HG03432 (cell line): ENCODE measurements at regions not wholly inside any gene's neighbourhood (a gene's known extent, or its start where the extent isn't known, plus 50 kb on each side); places are given as distances from the start of the nearest gene placed in this dataset.

ENCODE experiments used
- ATAC-seq: cut with Tn5 transposase; IDR thresholded peaks from one replicate; pipeline ENCODE4 v1.9.1; 2021; ENCODE audit warnings: mild to moderate bottlenecking, moderate library complexity; ENCODE audit not compliant: unreplicated experiment

DNA sequence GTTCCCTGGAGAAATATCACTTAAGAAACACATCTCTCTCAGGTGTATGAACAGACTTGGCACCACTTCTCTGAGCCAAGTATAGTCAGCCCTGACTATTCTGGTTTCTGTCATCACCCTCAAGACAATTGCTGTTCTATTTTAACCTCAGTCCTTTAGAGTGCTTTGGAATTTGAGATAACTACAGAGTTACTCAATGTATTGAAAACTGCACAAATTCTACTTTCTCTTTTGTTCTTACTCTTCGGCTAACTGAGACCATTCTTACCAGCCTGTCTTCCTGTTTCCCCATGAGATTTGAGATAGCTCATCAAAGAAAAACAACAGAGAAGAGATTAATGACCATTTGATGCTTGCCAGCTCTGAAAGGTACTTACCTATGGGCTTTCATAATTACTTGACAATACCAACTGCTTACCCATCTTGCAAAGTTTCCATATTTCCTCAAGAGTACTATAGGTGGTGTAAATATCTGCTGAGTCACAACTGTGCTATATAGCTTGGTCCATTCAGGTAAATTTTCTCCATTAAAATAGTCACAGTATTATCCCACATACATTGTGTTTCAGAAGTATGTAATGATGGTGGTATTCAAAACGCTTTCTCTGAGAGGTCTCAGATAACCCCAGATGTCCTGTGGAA, 467.5 kb upstream of the CHST9 start:
- ATAC-seq = peak; percentile 93

DNA sequence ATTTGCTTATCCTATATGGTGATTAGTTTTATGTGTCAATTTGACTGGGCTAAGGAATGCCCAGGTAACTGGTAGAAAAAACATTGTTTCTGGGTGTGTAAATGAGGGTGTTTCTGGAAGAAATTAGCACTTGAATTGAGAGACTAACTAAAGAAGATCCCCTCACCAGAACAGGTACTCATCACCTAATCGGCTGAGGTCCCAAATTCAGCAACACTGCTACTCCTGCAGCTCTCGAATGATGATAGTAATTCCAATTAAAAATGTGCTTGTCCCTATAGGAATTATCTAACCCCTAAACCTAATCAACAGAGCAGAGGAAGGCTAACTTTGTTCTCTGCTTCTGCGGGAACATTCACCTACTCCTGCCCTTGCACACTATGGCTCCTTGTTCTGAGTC, 464.5 kb upstream of the CHST9 start:
- no peak for ATAC-seq

DNA sequence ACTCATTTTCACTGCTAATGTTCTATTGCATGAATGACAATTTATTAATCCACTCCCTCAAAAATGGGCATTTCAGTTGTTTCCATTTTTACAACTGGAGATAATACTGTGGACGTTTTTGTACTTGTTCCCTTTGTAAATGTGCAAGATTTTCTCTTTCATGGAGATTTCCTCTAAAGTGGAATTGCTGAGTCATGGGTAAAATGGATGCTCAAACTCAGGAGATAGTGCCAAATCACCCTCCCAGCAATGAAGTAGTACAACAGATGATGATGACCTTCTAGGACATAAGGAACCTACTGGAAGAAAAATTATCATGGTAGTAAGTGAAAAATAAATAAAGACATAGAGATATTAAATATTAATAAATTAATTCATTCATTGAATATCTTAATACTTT, 460.8 kb upstream of the CHST9 start:
- ATAC-seq = no peak

DNA sequence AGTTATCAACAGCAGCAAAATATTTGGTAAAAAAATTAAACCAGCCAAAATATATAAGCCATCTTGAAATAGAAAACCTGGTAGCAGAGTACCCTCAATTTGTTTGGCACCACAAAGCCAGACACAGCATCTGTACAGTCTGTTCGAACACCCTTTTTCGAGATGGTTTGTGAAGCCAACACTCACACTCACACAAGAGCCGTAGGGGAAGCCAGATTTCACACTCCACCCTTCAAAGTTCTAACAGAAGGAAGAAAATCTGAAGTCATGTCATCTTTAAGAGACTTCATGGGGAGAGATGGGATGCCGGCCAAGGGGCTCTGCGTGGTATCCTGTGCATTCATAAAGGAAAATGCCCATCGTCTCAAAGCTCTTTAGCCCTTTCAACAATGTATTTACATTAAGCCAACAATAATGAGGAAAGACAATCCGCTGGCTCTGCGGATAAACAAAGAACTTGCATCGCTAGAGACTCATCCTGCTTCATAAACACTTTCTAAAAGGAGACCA, 451.5 kb upstream of the CHST9 start:
- ATAC-seq = no peak

GRCh38 chr18:27632706-27633105, 447.6 kb upstream of the CHST9 start:
- ATAC-seq = no peak

DNA sequence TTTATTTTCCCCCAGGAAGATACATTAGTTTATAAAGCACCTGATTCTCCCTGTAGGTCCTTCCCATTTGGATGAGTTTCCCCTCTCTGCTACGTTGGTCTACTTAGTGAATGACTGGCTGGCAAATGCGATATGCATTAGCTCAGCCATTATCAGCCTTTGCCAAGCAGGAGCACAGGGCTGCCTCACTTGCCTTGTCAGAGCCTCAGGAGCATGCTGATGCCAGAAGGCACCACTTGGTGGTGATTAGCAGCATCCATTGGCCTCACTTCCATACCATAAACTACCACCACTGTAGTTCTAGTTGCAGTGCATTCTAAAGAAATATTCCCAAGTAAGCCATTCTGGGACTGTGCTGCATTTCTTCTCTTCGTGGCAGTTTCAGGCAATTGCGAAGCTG, 442.8 kb upstream of the CHST9 start:
- ATAC-seq = no peak

DNA sequence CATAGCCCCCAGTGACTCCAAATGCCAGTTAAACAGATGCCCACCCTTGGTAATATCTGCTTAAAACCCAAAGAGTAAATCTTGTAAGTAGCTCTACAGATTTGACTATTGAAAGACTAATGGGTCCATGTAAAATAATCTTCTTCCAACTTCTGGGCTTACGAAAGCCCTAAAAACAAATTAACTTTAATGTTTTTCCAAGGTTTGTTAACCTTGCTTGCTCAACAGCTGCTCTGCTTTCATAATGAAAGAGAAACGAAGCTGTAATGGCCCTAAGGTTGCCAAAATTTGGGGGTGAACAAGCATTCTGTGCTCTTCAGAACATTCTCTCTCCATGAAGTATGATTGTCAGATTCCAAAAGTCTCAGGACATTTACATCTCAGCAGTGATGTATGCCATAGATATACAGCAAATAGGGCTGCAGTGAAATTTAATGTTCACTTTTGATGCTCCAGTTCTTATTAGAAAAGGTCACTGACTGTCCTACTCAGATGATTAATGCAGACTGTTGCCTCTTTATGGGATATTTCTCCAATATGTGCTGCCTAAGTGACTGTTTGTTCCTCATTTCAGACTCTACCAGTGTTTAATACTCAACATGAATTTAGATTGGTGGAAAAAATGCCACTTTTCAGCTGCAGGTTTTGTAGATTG, 436.3 kb upstream of the CHST9 start:
- ATAC-seq = no peak

GRCh38 chr18:27619906-27620305, 434.8 kb upstream of the CHST9 start:
- no peak for ATAC-seq

DNA sequence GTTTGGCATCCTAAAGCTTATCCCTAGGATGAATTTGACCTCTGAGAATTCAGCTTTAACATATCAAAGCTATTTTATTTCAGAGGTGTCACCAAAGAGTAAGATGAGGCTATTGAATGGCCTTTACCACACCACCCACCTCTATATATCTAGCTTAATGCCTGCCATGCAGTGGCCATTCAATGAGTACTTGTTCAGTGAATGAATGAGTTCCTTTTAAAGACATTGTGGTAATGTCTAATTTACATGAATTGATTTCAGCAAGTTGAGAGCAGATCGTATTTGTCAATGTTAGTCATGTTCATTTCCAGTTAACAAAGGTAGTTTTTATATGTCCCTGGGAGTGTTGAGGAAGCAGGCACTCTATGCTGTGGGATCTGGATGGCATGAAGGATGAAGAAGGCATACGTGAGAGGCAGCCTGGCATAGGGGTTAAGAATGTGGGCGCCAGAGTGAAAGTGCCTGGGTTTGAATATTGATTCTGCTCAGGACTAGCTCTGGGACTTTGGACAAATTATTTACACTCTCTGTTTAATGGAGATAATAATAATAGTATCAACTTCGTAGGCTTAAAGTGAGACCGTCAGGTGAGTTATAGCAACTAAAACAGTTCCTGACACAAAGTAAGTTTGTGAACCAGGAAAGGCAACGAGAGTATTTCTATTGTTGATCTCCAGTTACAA, 434.1 kb upstream of the CHST9 start:
- ATAC-seq = no peak

- no peak for ATAC-seq
Measured at GRCh38 chr18:27616324-27616723, 431.2 kb upstream of the CHST9 start.

GRCh38 chr18:27614951-27615844, 430.1 kb upstream of the CHST9 start:
- no peak for ATAC-seq

DNA sequence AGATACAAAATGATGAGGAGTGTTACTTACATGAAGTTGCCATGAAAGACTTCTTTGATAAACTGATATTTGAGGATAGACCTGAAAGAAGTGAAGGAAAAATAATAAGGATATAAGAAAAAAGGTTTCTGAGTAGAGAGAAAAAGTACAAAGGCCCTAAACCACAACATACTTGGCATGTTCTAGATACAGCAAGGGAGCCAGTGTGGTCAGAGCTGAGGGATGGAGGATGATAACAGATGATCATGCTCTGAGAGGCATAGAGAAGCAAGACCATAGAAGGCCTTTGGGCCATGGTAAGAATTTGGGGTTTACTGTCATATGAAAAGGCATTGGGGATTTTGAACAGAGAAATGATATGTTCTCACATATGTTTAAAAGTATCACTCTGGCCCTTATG, 424.1 kb upstream of the CHST9 start:
- ATAC-seq = no peak

DNA sequence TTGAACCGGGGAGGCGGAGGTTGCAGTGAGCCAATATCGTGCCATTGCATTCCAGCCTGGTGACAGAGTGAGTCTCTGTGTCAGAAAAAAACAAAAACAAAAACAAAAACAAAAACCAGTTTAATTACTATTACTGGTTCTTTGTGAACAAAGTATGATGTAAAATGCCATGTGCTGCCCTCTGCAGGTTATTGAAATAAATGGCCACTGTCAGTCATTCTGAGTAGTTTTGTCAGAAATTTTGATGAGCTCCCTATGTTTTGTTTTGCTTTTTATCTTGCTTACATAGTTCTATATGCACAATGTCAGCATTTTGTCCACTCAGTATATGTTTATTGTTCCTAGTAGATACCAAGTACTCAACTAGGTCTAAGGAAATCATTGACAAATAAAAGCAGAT, 423.6 kb upstream of the CHST9 start:
- ATAC-seq = no peak

DNA sequence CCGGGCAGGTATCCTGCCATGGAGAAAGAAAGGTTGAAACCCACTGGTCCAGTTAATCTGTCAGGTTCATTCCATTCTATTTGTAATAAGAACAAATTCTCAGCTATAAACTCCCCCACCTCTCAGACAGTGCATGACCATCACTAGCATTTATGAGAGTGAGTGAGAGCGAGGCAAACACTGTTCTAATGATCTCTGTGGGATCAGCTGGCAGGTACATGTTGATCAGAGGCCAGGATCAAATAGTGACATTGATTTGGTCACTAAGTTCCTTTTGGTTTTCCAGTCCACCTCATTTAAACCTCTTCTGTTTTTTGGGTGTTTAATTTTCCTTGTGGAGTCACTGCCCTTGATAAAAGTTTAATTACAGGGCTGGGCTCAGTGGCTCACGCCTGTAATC, 423.1 kb upstream of the CHST9 start:
- ATAC-seq = no peak

DNA sequence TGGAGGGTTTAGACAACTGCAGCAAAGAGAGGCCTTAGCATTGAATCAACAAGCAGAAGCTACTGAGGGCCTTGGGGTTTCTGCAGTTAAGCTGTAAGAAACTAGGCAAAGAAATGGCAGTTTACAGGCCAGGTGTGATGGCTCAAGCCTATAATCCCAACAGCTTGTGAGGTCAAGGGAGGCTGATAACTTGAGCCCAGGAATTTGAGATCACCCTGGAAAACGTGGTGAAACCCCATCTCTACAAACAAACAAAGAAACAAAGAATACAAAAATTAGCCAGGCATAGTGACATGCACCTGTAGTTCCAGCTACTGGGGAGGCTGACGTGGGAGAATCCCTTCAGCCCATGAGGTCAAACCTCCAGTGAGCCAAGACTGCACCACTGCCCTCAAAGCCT, 421.6 kb upstream of the CHST9 start:
- ATAC-seq = no peak

- ATAC-seq = peak; percentile 79
Measured at GRCh38 chr18:27605107-27605834, 420.2 kb upstream of the CHST9 start.

DNA sequence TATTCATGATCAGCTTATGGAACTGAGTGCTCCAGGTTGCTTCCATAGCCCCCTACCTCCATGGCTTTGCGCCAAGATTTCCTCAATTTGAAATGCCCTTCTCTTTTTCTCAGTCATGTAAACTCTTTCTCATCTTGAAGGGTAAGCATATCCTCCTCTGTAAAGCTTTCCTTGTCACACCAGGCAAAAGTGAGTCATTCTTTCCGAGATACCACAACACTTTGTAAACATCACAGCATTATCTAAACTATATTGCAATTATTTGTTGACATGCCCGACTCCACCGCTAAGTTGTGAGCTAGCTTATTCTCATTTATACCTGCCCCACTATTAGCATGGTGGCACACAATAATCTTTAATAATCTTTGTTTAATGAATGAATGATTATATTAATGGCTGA, 419.5 kb upstream of the CHST9 start:
- no peak for ATAC-seq

DNA sequence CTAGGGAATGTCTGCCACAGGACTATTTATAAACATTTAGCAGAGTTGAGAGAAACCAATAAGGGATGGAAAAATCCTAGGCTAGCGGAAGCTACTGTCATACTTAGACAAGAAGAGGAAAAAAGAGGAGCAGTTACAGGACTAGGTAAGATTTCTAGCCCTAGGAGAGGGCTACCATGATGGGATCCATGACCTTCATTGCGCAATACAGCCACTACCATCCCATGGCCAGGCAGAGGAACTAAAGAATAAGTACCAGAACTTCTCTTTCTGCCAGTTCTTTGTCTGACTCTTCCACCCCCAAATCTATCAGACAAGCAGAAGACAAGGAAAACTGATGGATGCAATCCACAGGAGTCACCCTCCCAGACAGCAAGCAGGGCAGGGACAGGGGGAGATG, 417.0 kb upstream of the CHST9 start:
- ATAC-seq = no peak

DNA sequence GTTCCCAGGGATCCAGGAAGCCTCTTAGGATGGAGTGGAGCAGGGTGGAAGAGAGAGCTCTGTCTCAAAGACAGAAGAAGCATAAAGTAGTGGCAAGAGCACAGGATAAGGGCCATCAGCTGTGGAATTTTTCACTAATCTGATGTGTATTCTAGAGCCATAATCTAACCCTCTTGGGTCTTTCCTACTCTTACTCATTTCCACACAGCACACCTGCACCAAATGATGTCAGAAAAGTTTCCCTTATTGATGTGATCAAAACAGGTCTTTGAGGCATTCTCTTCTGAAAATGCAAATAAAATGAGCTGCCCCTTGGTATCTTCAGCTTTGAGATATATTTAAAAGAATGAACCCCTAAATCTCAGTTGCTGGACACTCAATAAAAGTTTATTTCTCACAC, 415.1 kb upstream of the CHST9 start:
- ATAC-seq = peak; percentile 49

- ATAC-seq = peak; percentile 70
Measured at GRCh38 chr18:27599202-27599829, 414.2 kb upstream of the CHST9 start.
